Esophagus muscularis mucosa (tissue), 4 donors: ENCODE measurements at regions not wholly inside any gene's neighbourhood (a gene's known extent, or its start where the extent isn't known, plus 50 kb on each side); places are given as distances from the start of the nearest gene placed in this dataset.

ENCODE experiments used
- DNase-seq: peaks from one replicate; pipeline ENCODE4 v3.0.0-alpha.2; 2017; ENCODE audit errors: extremely low spot score
- H3K27ac ChIP-seq, 4 donors: fragments of 200-600 bp; sonication (generic); replicated peaks in 1 of 4; 1 replicate in 3 of 4; 2 replicates in 1 of 4; pipeline ENCODE4 v1.5.1; 2016 to 2019; ENCODE audit warnings: mild to moderate bottlenecking in 1 of 4
- H3K27me3 ChIP-seq, 4 donors: fragments of 200-600 bp; sonication (generic); one replicate each; pipeline versions ENCODE4 v1.5.1 to v1.6.0; 2016 to 2019
- H3K36me3 ChIP-seq, 4 donors: fragments of 200-600 bp; sonication (generic); one replicate each; pipeline ENCODE4 v1.5.1; 2016 to 2019
- H3K4me1 ChIP-seq, 4 donors: fragments of 200-600 bp; sonication (generic); one replicate each; pipeline ENCODE4 v1.5.1; 2016 to 2019
- H3K4me3 ChIP-seq, 4 donors: fragments of 200-600 bp; sonication (generic); 1 replicate in 2 of 4; 2 replicates in 2 of 4; pipeline ENCODE4 v1.5.1; 2016 to 2019; ENCODE audit warnings: mild to moderate bottlenecking in 4 of 4, moderate library complexity in 1 of 4
- H3K9me3 ChIP-seq, 4 donors: fragments of 200-600 bp; sonication (generic); 1 replicate in 3 of 4; 2 replicates in 1 of 4; pipeline ENCODE4 v1.5.1; 2016 to 2019
- CTCF ChIP-seq, 3 experiments: fragments of 200-600 bp in 2 of 3; fragments of 450-650 bp in 1 of 3; sonication (generic) in 2 of 3; IDR thresholded peaks; one replicate each; pipeline ENCODE4 v1.5.1; 2017 to 2019; ENCODE audit warnings: antibody characterized with exemption in 3 of 3, mild to moderate bottlenecking in 2 of 3, moderate library complexity in 1 of 3
- EP300 ChIP-seq: sonication (generic); formaldehyde crosslinking; IDR thresholded peaks from one replicate; pipeline ENCODE4 v1.6.1; 2017; ENCODE audit warnings: antibody characterized with exemption
- POLR2A ChIP-seq: fragments of 450-650 bp; IDR thresholded peaks from one replicate; pipeline ENCODE4 v1.6.1; 2017; ENCODE audit warnings: antibody characterized with exemption, moderate library complexity, mild to moderate bottlenecking, low read depth
- POLR2AphosphoS5 ChIP-seq, 2 donors: sonication (generic); formaldehyde crosslinking; IDR thresholded peaks; one replicate each; pipeline ENCODE4 v1.6.1; 2017; ENCODE audit warnings: antibody characterized with exemption in 2 of 2
- WGBS: methylation state at CpG from one replicate; pipeline ENCODE4 v1.1.5; 2018; 5-methylcytosine and 5-hydroxymethylcytosine counted together
- intact Hi-C: fragments of 100-400 bp; cut with DNase I; formaldehyde crosslinking; loops from one replicate; pipeline ENCODE4 v1.15.1; 2023

- WGBS = 94% methylated on average over 3 of the region's 3 CpGs
- intact Hi-C loops = no loop called here
- no peaks in the 10 kb centered on the region for H3K36me3 ChIP-seq
Measured at GRCh38 chr3:194287374-194287773, 63.8 kb downstream of the CPN2 start.

DNA sequence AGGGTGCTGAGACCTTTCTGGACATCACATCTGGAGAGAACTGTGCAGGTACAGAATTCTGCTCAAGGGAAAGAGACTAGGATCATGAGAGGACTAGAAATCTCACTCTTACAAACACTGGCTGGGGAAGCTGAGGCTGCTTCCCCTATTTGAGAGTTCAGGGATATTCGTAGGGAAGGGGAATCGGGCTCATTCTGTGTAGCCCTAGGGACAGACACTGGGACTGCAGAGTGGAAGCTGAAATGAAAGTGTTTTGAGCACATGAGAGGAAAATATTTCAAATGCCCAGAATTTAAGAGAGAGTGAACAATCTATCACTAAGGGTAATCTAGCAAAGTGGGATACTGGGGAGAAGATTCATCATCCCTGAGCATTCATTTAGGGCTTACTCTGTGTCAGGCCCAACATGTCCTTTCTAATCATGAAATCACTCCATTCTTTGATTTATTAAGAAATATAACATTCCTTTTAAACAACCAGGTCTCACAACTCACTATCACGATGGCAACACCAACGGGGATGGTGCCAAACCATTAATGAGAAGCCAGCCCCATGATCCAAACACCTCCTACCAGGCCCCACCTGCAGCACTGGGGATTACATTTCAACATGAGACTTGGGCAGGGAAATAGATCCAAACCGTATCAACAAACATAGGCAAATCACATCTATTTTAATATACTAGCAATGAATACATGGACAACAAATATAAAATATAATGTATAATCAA is 63.0 kb downstream of the CPN2 start:
- H3K27me3 ChIP-seq = no peaks in the 10 kb centered on the region
- no peaks in the 10 kb centered on the region for H3K36me3 ChIP-seq
- no peaks in the 10 kb centered on the region for H3K9me3 ChIP-seq
- 91% methylated on average over 5 of the region's 5 CpGs for WGBS
- H3K4me3 ChIP-seq = no peak overlapping the region
- no peak for DNase-seq
- intact Hi-C loops = no loop called here
- TF ChIP-seq POLR2AphosphoS5 (IDR thresholded peaks at IDR 0.05) = no peak
- no peak for TF ChIP-seq CTCF (IDR thresholded peaks at IDR 0.05)
- TF ChIP-seq EP300 = no peak
- TF ChIP-seq POLR2A = no peak
- H3K27ac ChIP-seq = no peak overlapping the region
- H3K4me1 ChIP-seq = peaks cover 0 to 24% (median 18%) of the 10 kb centered on the region in 4 donors

More at GRCh38 chr3:194287374-194287773, 63.8 kb downstream of the CPN2 start:
- Histone ChIP-seq H3K27me3 (no peaks in the 10 kb centered on the region), H3K9me3 (no peaks in the 10 kb centered on the region), H3K4me1 (peaks cover 4 to 32% (median 19%) of the 10 kb centered on the region in 4 donors), H3K4me3 (no peak overlapping the region), H3K27ac (no peak overlapping the region)
- no peak for TF ChIP-seq POLR2AphosphoS5 (IDR thresholded peaks at IDR 0.05)
- TF ChIP-seq CTCF (IDR thresholded peaks at IDR 0.05) = no peak
- TF ChIP-seq EP300 = no peak
- no peak for TF ChIP-seq POLR2A
- DNase-seq = no peak
